ENCODE measurements at regions not wholly inside any gene's neighbourhood (a gene's known extent, or its start where the extent isn't known, plus 50 kb on each side); places are given as distances from the start of the nearest gene placed in this dataset.

- Histone ChIP-seq H3K27ac (peak overlapping the region in 1 of 5 donors; percentile 30), H3K4me1 (replicated peaks in 1 of 2) (no peaks in the 10 kb centered on the region), H3K27me3 (no peaks in the 10 kb centered on the region), H3K4me3 (no peak overlapping the region), H3K9me3 (replicated peaks in 1 of 3) (no peaks in the 10 kb centered on the region), H3K36me3 (replicated peaks in 1 of 2) (no peaks in the 10 kb centered on the region)
- intact Hi-C loops (cut with DNase I), result no loop called here
- 90 to 96% (median 94%) methylated on average over 6 of the region's 6 CpGs for WGBS, 4 donors
- DNase-seq, result no peak
- TF ChIP-seq, protein P1, sequence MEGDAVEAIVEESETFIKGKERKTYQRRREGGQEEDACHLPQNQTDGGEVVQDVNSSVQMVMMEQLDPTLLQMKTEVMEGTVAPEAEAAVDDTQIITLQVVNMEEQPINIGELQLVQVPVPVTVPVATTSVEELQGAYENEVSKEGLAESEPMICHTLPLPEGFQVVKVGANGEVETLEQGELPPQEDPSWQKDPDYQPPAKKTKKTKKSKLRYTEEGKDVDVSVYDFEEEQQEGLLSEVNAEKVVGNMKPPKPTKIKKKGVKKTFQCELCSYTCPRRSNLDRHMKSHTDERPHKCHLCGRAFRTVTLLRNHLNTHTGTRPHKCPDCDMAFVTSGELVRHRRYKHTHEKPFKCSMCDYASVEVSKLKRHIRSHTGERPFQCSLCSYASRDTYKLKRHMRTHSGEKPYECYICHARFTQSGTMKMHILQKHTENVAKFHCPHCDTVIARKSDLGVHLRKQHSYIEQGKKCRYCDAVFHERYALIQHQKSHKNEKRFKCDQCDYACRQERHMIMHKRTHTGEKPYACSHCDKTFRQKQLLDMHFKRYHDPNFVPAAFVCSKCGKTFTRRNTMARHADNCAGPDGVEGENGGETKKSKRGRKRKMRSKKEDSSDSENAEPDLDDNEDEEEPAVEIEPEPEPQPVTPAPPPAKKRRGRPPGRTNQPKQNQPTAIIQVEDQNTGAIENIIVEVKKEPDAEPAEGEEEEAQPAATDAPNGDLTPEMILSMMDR (IDR thresholded peaks at IDR 0.05), result no peak
- no peak for TF ChIP-seq POLR2A (IDR thresholded peaks at IDR 0.05)
Observed at GRCh38 chr13:110067355-110068175, 239.4 kb downstream of the COL4A1 start.

DNA sequence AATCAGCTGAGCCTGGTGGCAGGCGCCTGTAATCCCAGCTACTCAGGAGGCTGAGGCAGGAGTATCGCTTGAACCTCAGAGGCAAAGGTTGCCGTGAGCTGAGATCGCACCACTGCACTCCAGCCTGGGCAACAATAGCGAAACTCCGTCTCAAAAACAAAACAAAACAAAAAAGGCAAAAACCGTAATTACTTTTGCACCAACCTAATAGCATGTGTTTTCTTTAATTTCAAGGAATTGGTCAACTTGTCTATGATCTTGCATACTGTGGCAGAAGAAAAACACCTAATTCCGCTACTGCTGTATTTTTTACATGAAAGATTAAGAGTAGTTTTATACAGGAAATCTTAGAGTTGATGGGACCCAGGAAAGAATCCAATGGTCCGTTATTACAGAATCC, 241.2 kb downstream of the COL4A1 start:
- Histone ChIP-seq H3K4me1 (replicated peaks in 1 of 2) (no peaks in the 10 kb centered on the region), H3K9me3 (replicated peaks in 1 of 3) (no peaks in the 10 kb centered on the region), H3K4me3 (no peak overlapping the region), H3K36me3 (replicated peaks in 1 of 2) (no peaks in the 10 kb centered on the region), H3K27me3 (no peaks in the 10 kb centered on the region), H3K27ac (no peak overlapping the region)
- TF ChIP-seq POLR2A (IDR thresholded peaks at IDR 0.05), result no peak
- TF ChIP-seq, protein P1 (IDR thresholded peaks at IDR 0.05), result no peak
- 93 to 97% (median 97%) methylated on average over 9 of the region's 9 CpGs for WGBS, 4 donors
- intact Hi-C loops (cut with DNase I), result no loop called here
- no peak for DNase-seq

GRCh38 chr13:110063490-110064421, 243.2 kb downstream of the COL4A1 start:
- H3K4me1 ChIP-seq (replicated peaks in 1 of 2), result no peaks in the 10 kb centered on the region
- TF ChIP-seq, protein P1 (IDR thresholded peaks at IDR 0.05), result no peak
- TF ChIP-seq POLR2A (IDR thresholded peaks at IDR 0.05), result no peak
- no peak for DNase-seq
- H3K9me3 ChIP-seq (replicated peaks in 1 of 3), result no peaks in the 10 kb centered on the region
- 71 to 74% (median 72%) methylated on average over 9 of the region's 9 CpGs for WGBS, 4 donors
- H3K27me3 ChIP-seq, result no peaks in the 10 kb centered on the region
- H3K27ac ChIP-seq, result peak overlapping the region in 1 of 5 donors; percentile 15
- H3K4me3 ChIP-seq, result no peak overlapping the region
- no peaks in the 10 kb centered on the region for H3K36me3 ChIP-seq (replicated peaks in 1 of 2)
- intact Hi-C loops (cut with DNase I), result no loop called here

DNA sequence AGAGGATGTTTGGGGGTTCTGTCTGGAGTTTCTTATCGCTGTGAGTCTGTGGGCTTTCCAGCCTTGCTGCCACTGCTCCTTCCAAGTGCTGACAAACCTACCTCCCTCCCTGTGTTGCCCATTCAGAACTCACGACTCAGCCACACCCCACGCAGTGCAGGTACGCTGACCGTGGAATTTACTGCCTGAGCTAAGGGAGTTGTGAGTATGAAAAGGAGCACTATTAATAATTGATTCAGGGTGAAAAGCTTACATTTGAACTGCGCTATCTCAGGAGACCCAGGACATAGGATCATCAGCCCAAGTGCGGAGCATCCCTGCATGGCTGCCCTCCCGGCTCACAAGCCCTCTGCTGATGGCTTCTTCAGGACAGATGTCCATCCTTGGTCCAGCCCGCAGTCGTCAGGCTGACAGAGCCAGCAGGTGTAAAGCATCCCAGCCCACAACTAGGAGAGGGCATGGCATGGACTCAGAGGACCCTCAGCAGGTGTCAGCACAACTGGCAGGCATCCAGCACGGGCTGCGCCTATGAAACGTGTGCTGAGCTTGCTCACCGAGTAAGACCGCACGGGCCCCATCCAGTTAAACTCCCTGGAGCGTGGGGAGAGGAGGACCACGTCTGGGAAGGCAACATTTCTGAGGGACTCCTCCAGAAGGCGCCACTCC, 244.0 kb downstream of the COL4A1 start:
- TF ChIP-seq, protein P1 (IDR thresholded peaks at IDR 0.05), result no peak
- TF ChIP-seq POLR2A (IDR thresholded peaks at IDR 0.05), result no peak
- Histone ChIP-seq H3K27ac (no peak overlapping the region), H3K36me3 (replicated peaks in 1 of 2) (no peaks in the 10 kb centered on the region), H3K9me3 (replicated peaks in 1 of 3) (no peaks in the 10 kb centered on the region), H3K4me3 (no peak overlapping the region), H3K27me3 (no peaks in the 10 kb centered on the region), H3K4me1 (replicated peaks in 1 of 2) (no peaks in the 10 kb centered on the region)
- WGBS, 4 donors, result 89 to 96% (median 92%) methylated on average over 8 to 19 of the region's 19 CpGs
- DNase-seq, result no peak
- intact Hi-C loops (cut with DNase I), result no loop called here

Measured in adrenal gland (tissue), 9 donors.